ENCODE measurements at regions not wholly inside any gene's neighbourhood (a gene's known extent, or its start where the extent isn't known, plus 50 kb on each side); places are given as distances from the start of the nearest gene placed in this dataset.
"Not testable (repeated sequence)": the region's sequence is repeated elsewhere in the genome, so short reads cannot be mapped to it uniquely, and the experiment has no call there.

DNA sequence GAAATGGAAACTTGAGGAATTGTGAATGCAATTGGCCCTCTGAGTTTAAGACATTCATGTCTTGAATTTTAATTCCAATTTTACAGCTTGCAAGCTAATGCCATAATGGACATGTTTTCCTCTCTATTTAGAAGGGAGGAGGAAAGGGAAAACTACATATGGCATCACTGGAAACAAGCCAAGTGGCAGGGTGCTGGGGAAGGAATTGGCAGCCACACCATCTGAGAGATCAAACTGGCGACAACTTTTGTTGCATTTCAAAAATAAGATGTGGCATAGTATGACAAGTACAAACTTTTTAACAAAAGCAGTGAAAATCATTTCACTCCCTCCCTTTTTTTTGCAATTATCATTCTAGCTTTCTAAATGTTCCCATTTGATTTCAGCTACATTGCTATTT, 615.6 kb downstream of the CENPC start:
- H3K27me3 ChIP-seq: no peaks in the 10 kb centered on the region
- no peaks in the 10 kb centered on the region for H3K9me3 ChIP-seq
- no peaks in the 10 kb centered on the region for H3K36me3 ChIP-seq
- TF ChIP-seq POLR2AphosphoS5 (IDR thresholded peaks at IDR 0.05): no peak
- no peak for TF ChIP-seq POLR2A (IDR thresholded peaks at IDR 0.05)
- TF ChIP-seq, protein P1, sequence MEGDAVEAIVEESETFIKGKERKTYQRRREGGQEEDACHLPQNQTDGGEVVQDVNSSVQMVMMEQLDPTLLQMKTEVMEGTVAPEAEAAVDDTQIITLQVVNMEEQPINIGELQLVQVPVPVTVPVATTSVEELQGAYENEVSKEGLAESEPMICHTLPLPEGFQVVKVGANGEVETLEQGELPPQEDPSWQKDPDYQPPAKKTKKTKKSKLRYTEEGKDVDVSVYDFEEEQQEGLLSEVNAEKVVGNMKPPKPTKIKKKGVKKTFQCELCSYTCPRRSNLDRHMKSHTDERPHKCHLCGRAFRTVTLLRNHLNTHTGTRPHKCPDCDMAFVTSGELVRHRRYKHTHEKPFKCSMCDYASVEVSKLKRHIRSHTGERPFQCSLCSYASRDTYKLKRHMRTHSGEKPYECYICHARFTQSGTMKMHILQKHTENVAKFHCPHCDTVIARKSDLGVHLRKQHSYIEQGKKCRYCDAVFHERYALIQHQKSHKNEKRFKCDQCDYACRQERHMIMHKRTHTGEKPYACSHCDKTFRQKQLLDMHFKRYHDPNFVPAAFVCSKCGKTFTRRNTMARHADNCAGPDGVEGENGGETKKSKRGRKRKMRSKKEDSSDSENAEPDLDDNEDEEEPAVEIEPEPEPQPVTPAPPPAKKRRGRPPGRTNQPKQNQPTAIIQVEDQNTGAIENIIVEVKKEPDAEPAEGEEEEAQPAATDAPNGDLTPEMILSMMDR (IDR thresholded peaks at IDR 0.05): no peak
- no peak for TF ChIP-seq EP300 (IDR thresholded peaks at IDR 0.05)
- no peak overlapping the region for H3K27ac ChIP-seq
- intact Hi-C loops (cut with DNase I): no loop called here
- H3K4me3 ChIP-seq: no peak overlapping the region
- 73 to 89% methylated on average over 1 of the region's 1 CpG for WGBS, 2 donors
- no peak for DNase-seq
- H3K4me1 ChIP-seq: peaks cover 0 to 7% (median 0%) of the 10 kb centered on the region in 4 donors

DNA sequence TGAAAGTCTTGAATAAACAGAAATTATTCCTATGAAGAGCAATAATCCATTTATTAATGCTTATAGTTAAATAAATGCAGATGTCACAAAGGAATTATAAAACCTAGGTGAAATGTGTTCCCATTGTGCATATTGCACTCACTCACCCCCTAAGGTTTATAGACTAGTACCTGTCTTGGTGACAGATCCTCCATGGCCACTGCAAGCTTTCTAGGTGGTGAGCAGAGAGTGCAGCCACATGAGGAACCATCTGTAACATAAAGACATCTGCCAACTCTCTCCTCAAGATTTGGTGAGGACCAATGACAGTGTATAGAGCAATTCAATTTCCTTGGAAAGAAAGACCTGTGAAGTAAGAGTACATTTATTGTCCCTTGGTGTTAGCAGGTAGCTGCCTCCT, 616.4 kb downstream of the CENPC start:
- H3K4me1 ChIP-seq; H3K27me3 ChIP-seq; H3K27ac ChIP-seq; H3K9me3 ChIP-seq; DNase-seq; intact Hi-C loops (cut with DNase I); H3K36me3 ChIP-seq; H3K4me3 ChIP-seq: not testable (repeated sequence)

DNA sequence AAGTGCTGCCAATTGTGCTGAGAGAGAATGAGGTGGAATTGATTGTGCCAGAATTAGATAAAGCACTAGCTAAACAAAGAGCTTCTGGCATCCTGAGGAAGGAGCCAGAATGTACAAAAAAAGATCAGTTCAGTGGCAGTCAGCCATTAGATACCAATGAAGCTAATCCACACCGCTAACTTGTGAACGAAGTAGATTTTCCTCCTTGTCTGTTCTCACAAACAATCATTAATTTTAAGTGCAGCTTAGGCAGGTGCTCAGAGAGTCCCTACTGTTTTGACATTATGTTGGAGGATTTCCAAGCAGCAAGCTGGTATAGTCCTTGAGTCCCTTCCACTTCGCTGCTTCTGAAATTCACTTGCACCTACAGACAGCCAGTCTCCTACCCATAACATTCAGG, 617.4 kb downstream of the CENPC start:
- Histone ChIP-seq H3K4me1 (peaks cover 0 to 7% (median 0%) of the 10 kb centered on the region in 4 donors), H3K4me3 (no peak overlapping the region), H3K27ac (no peak overlapping the region), H3K27me3 (no peaks in the 10 kb centered on the region), H3K36me3 (no peaks in the 10 kb centered on the region), H3K9me3 (no peaks in the 10 kb centered on the region)
- no peak for DNase-seq
- 71 to 76% methylated on average over 3 of the region's 3 CpGs for WGBS, 2 donors
- TF ChIP-seq POLR2A (IDR thresholded peaks at IDR 0.05) (no peak), POLR2AphosphoS5 (IDR thresholded peaks at IDR 0.05) (no peak), EP300 (IDR thresholded peaks at IDR 0.05) (no peak)
- TF ChIP-seq, protein P1 (IDR thresholded peaks at IDR 0.05): no peak
- intact Hi-C loops (cut with DNase I): no loop called here

DNA sequence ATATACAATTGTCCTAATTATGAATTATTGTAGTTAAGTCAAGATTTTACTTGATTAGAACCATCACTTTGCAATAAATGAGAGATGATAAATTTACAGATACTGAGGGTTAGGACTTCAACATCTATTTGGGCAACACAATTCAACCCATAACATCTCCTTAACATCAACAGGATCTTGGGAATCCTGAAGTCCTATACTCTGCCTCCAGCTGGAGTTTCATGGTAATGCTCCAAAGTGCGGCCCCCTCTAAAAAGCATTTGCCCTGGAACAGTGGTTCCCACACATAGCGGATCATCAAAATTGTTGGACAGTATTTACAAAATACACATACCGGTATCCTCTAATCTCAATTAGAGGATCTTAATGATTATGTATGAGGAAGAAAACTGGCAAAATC, 618.6 kb downstream of the CENPC start:
- H3K9me3 ChIP-seq: no peaks in the 10 kb centered on the region
- no peak for DNase-seq
- no peak for TF ChIP-seq POLR2AphosphoS5 (IDR thresholded peaks at IDR 0.05)
- TF ChIP-seq, protein P1 (IDR thresholded peaks at IDR 0.05): no peak
- no peak for TF ChIP-seq EP300 (IDR thresholded peaks at IDR 0.05)
- TF ChIP-seq POLR2A (IDR thresholded peaks at IDR 0.05): no peak
- no peak overlapping the region for H3K27ac ChIP-seq
- H3K4me3 ChIP-seq: no peak overlapping the region
- intact Hi-C loops (cut with DNase I): no loop called here
- H3K36me3 ChIP-seq: no peaks in the 10 kb centered on the region
- H3K4me1 ChIP-seq: peaks cover 0 to 7% (median 0%) of the 10 kb centered on the region in 4 donors
- no peaks in the 10 kb centered on the region for H3K27me3 ChIP-seq
- 95 to 98% methylated on average over 3 of the region's 3 CpGs for WGBS, 2 donors

DNA sequence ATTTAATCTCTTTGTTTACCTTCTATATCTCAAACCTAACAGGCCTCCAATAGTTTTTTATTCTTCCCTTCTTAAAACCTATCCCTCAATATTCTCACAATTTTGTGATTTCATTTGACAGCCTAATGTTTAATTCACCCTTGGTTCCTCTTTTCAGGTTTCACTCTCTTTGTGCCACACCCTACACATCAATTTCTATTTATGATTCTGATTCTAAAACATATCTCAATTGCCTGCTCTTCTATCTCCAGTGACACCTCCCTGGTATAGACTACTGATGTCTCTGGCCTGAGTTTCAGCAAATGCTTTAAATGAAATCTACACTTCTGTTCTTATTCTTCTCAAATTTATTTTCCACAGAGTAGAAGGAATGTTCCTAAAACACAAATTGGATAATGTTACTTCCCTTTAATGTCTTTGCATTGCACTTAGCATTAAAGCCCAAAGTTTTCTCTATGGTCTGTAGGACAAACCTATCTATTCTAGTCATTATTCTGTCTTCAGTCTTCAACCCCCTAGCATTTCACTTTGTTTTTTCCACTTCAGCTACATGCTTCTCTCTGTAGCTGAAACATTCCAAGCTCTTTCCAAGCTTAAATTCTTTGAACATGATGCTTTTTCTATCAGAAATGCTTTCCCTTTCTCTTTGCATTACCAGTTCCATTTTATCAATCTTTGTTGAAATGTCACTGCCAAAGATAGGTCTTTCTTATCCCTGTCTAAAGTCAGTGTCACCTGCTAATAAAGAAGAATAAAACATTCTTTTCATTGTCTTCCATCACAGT, 622.0 kb downstream of the CENPC start:
- H3K9me3 ChIP-seq: no peaks in the 10 kb centered on the region
- H3K27me3 ChIP-seq: no peaks in the 10 kb centered on the region
- H3K4me3 ChIP-seq: no peak overlapping the region
- H3K4me1 ChIP-seq: peaks cover 0 to 7% (median 0%) of the 10 kb centered on the region in 4 donors
- TF ChIP-seq EP300 (IDR thresholded peaks at IDR 0.05) (no peak), POLR2AphosphoS5 (IDR thresholded peaks at IDR 0.05) (no peak), POLR2A (IDR thresholded peaks at IDR 0.05) (no peak)
- TF ChIP-seq, protein P1 (IDR thresholded peaks at IDR 0.05): no peak
- H3K27ac ChIP-seq: no peak overlapping the region
- DNase-seq: no peak
- no peaks in the 10 kb centered on the region for H3K36me3 ChIP-seq
- intact Hi-C loops (cut with DNase I): no loop called here
